ENCODE measurements at regions not wholly inside any gene's neighbourhood (a gene's known extent, or its start where the extent isn't known, plus 50 kb on each side); places are given as distances from the start of the nearest gene placed in this dataset.

- TF ChIP-seq ZNF274 (IDR thresholded peaks at IDR 0.05; ENCODE audit: low read depth, low read length) (no peak), MAX (IDR thresholded peaks at IDR 0.05) (no peak), YY1 (IDR thresholded peaks at IDR 0.05; ENCODE audit: extremely low read depth, insufficient replicate concordance, low read depth, low read length) (no peak), POLR2A (IDR thresholded peaks at IDR 0.05; ENCODE audit: borderline replicate concordance, extremely low read depth, insufficient read depth, insufficient read length) (no peak)
- TF ChIP-seq, protein P1, sequence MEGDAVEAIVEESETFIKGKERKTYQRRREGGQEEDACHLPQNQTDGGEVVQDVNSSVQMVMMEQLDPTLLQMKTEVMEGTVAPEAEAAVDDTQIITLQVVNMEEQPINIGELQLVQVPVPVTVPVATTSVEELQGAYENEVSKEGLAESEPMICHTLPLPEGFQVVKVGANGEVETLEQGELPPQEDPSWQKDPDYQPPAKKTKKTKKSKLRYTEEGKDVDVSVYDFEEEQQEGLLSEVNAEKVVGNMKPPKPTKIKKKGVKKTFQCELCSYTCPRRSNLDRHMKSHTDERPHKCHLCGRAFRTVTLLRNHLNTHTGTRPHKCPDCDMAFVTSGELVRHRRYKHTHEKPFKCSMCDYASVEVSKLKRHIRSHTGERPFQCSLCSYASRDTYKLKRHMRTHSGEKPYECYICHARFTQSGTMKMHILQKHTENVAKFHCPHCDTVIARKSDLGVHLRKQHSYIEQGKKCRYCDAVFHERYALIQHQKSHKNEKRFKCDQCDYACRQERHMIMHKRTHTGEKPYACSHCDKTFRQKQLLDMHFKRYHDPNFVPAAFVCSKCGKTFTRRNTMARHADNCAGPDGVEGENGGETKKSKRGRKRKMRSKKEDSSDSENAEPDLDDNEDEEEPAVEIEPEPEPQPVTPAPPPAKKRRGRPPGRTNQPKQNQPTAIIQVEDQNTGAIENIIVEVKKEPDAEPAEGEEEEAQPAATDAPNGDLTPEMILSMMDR (IDR thresholded peaks at IDR 0.05 in 2 of 3, conservative IDR thresholded peaks at IDR 0.05 in 1 of 3; ENCODE audit: borderline replicate concordance in 1 of 3, insufficient read depth in 1 of 3, low read depth in 2 of 3, low read length in 2 of 3): no peak
- TF ChIP-seq, protein P2, sequence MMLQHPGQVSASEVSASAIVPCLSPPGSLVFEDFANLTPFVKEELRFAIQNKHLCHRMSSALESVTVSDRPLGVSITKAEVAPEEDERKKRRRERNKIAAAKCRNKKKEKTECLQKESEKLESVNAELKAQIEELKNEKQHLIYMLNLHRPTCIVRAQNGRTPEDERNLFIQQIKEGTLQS (IDR thresholded peaks at IDR 0.05): no peak
These were observed 666.4 kb downstream of the KCNT2 start for GRCh38 chr1:195941795-195942194.

Measured in HCT116 (cell line).